ENCODE measurements at regions not wholly inside any gene's neighbourhood (a gene's known extent, or its start where the extent isn't known, plus 50 kb on each side); places are given as distances from the start of the nearest gene placed in this dataset.

DNA sequence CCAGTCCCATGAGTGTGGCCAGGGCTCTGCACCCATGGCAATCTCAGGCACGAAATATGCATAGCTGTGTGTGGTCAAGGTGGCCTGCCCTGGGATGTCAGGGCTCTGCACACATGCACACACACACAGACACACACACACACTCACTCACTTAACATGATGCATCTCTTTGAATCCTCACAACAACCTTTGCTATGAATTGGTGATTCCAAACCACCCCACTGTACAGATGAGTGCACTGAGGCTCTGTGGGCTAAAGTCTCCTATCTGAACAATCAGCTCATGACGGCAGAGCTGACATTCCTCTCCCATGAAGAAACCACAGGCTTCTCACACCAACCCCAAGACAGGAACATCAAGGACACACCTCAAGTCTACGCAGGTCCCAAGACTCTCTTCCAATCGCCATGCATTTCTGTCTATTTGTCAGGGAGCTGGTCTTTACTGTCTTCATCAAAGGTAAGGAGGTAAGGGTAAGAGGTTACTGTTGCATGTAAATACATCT is 131.6 kb downstream of the ETS2 start:
- TF ChIP-seq, protein P1, sequence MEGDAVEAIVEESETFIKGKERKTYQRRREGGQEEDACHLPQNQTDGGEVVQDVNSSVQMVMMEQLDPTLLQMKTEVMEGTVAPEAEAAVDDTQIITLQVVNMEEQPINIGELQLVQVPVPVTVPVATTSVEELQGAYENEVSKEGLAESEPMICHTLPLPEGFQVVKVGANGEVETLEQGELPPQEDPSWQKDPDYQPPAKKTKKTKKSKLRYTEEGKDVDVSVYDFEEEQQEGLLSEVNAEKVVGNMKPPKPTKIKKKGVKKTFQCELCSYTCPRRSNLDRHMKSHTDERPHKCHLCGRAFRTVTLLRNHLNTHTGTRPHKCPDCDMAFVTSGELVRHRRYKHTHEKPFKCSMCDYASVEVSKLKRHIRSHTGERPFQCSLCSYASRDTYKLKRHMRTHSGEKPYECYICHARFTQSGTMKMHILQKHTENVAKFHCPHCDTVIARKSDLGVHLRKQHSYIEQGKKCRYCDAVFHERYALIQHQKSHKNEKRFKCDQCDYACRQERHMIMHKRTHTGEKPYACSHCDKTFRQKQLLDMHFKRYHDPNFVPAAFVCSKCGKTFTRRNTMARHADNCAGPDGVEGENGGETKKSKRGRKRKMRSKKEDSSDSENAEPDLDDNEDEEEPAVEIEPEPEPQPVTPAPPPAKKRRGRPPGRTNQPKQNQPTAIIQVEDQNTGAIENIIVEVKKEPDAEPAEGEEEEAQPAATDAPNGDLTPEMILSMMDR (IDR thresholded peaks at IDR 0.05; ENCODE audit: insufficient read depth, missing control alignments), result no peak
- no peak for FAIRE-seq
- no peak for DNase-seq (ENCODE audit: insufficient read length, low spot score)

- FAIRE-seq, result no peak
- DNase-seq (ENCODE audit: insufficient read length, low spot score), result no peak
- TF ChIP-seq, protein P1 (IDR thresholded peaks at IDR 0.05; ENCODE audit: insufficient read depth, missing control alignments), result no peak
Measured at GRCh38 chr21:38936240-38936639, 130.5 kb downstream of the ETS2 start.

DNA sequence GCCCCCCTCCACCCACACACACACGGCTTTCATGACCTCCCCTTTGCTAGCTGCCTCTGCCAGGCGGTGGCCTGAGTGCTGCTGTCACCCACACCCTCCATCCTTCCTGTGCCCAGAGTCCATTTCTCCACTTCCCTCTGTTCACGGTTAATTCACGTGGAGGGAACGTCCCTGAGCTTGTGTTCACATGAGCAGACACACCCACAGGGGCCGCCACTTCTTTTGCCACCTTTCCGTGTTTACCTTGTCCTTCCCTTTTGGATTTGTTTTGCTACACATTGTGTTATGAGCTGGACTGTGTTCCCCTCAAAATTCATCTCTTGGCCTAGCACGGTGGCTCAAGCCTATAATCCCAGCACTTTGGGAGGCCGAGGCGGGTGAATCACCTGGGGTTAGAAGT is 128.0 kb downstream of the ETS2 start:
- TF ChIP-seq, protein P1 (IDR thresholded peaks at IDR 0.05; ENCODE audit: insufficient read depth, missing control alignments), result no peak
- FAIRE-seq (no peak), DNase-seq (ENCODE audit: insufficient read length, low spot score) (no peak)

DNA sequence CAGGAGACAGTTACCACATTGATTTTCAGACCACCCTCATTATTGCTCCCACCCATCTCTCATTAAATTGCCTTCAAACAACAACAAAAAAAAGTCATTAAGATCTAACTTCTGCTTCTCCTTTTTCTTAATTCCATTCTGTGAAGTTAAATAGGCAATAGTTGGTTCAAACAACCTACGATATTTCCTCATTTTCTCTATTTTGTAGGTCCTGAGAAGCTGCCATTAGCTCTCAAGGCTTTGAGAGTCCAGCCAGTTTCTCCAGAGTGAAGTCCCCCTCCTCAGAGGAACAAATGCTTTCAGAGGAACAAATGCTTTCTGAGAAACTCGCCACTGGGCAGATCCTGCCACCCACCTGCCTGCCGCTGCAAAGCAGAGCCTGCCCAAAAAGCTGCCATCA is 125.6 kb downstream of the ETS2 start:
- FAIRE-seq (no peak), DNase-seq (ENCODE audit: insufficient read length, low spot score) (no peak)

GRCh38 chr21:38930853-38931252 is 125.1 kb downstream of the ETS2 start:
- no peak for FAIRE-seq
- no peak for DNase-seq (ENCODE audit: insufficient read length, low spot score)
- TF ChIP-seq, protein P1 (IDR thresholded peaks at IDR 0.05; ENCODE audit: insufficient read depth, missing control alignments), result no peak

More for the DNA sequence above, 125.6 kb downstream of the ETS2 start:
- TF ChIP-seq, protein P1 (IDR thresholded peaks at IDR 0.05; ENCODE audit: insufficient read depth, missing control alignments), result no peak

GRCh38 chr21:38930066-38930465 is 124.3 kb downstream of the ETS2 start:
- FAIRE-seq (no peak), DNase-seq (ENCODE audit: insufficient read length, low spot score) (no peak)
- TF ChIP-seq, protein P1 (IDR thresholded peaks at IDR 0.05; ENCODE audit: insufficient read depth, missing control alignments), result no peak

GRCh38 chr21:38929652-38930051 is 123.9 kb downstream of the ETS2 start:
- TF ChIP-seq, protein P1 (IDR thresholded peaks at IDR 0.05; ENCODE audit: insufficient read depth, missing control alignments), result no peak
- no peak for DNase-seq (ENCODE audit: insufficient read length, low spot score)
- FAIRE-seq, result no peak
